NT2/D1 (cell line): ENCODE measurements at regions not wholly inside any gene's neighbourhood (a gene's known extent, or its start where the extent isn't known, plus 50 kb on each side); places are given as distances from the start of the nearest gene placed in this dataset.

Experiments used
- YY1 ChIP-seq: IDR thresholded peaks from 2 replicates; pipeline ENCODE4 v1.6.1; 2011; ENCODE audit not compliant: insufficient read length, insufficient read depth
- ZNF274 ChIP-seq: IDR thresholded peaks from 2 replicates; pipeline ENCODE4 v1.6.1; 2011; ENCODE audit warnings: mild to moderate bottlenecking, low read depth, low read length

GRCh38 chr11:93271596-93271995 lies 58.9 kb upstream of the DEUP1 start:
- no peak for TF ChIP-seq YY1
- TF ChIP-seq ZNF274, result no peak
